ENCODE measurements at regions not wholly inside any gene's neighbourhood (a gene's known extent, or its start where the extent isn't known, plus 50 kb on each side); places are given as distances from the start of the nearest gene placed in this dataset.
"Not testable (repeated sequence)": the region's sequence is repeated elsewhere in the genome, so short reads cannot be mapped to it uniquely, and the experiment has no call there.

- DNase-seq = not testable (repeated sequence)
Observed at GRCh38 chr18:8913606-8914403, 188.7 kb upstream of the NDUFV2 start.

DNA sequence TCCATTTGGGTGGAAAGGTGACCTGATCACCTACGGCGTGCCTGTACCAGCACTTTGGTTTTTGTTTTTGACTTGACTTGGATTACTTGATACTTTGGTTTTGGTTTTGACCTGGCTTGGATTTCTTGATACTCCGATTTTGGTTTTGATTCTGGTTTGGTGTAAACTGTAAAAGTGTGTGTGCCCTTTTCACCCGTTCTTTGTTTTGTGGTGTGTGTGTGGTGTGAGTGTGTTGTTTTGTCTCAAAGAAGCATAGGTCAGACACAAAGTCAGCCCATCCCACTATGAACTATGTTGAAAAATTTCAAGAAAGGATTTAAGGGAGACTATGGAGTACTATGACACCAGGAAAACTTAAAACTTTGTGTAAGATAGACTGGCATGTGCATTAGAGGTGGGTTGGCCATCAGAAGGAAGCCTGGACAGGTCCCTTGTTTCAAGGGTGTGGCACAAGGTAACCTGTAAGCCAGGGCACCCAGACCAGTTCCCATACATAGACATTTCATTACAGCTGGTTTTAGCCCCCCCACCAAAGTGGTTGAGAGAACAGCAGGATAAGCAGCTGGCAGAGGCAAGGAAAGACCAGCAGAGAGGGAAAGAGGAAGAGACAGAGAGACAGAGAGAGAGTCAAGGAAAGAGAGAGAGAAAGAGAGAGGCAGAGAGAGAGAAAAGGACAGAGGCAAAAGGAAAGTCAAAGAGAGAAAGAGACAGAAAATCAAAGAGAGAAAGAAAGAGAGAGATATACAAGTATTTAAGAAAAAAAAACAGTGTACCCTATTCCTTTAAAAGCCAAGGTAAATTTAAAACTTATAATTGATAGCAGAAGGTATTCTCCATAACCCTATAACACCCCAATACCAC, 187.9 kb upstream of the NDUFV2 start:
- not testable (repeated sequence) for DNase-seq

- not testable (repeated sequence) for DNase-seq
Observed at GRCh38 chr18:8920856-8921787, 181.4 kb upstream of the NDUFV2 start.

- no peak for DNase-seq
Observed at GRCh38 chr18:8926464-8926863, 176.0 kb upstream of the NDUFV2 start.

DNA sequence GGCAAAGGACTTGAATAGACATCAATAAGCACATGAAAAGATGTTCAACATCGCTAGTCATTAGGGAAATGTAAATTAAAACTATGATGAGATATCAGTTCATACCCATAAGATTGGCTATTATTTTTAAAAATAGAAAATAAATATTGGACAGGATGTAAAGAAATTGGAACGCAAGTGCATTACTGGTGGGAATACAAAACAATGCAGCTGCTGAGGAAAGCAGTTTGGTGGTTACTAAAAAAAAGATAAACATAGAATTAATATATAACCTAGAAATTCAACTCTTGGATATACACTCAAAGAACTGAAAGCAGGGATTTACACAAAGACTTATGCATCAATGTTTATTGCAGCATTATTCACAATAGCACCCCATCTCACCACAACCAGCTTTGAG, 174.5 kb upstream of the NDUFV2 start:
- DNase-seq = no peak

DNA sequence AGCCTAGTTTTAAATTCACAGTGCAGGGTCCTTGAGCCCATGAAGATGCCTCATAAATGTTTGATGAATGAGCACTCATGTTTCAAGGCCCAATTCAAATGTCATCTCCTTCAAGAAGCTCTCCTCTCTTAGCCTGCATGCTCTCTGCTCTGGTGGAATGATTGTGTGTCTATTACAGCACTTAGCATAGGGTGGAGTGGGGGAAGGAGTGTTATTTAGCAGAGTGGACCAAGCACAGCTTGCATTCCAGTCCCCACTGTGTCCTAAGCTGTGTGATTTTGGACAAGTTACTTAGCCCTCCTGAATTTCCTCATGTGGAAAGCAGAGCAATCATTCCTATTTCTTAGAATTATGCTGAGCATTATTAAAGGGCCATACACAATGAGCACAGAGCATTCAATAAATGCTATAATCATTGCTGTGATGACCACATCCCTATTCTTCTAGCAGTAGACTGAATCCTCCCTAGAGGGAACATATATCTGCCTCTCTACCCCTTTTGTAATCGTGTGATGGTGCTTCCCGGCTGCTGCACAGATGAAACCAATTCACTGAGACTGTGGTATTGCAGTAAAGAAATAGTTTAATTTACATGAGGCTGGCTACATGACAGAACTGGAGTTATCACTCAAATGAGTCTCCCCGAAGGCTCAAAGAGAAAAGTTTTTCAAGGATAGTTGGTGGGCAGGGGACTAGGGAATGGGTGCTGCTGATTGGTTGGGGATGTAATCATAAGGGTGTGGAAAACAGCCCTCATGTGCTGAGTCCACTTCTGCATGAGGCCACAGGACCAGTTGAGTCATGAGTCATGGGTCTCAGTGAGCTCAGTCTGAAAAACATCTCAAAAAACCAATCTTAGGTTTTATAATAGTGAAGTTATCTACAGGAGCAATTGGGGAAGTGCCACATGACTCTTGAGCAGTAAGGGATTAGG, 173.4 kb upstream of the NDUFV2 start:
- DNase-seq = peak; percentile 38 to 86

DNA sequence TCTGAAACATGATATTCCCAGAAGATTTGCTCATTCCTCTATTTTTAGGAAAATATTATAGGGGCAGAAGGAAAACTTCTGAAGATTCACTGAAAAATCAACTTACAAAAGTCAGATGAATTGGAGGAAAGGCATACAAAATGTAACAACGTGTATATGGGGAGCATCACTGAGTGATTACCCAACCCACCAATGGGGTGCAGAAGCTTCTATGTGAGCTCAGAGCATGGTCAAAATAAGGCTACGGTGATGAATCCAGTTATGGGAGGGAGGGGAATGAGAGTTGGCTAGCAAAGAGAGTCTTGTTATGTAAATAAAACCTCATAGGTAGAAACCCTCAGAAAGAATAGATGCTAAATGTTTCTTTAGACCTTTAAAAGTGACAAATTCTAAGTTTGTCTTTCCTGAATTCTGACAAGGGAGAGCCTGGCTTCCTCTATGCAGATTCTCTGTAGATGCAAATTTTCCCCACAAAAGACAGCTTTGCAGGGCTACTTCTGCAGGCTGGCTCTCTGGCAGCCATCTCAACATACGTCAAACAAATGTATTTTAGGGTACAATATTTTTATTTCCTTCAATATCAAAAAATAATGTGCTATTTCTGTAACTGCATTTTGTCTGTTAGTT, 171.4 kb upstream of the NDUFV2 start:
- no peak for DNase-seq

DNA sequence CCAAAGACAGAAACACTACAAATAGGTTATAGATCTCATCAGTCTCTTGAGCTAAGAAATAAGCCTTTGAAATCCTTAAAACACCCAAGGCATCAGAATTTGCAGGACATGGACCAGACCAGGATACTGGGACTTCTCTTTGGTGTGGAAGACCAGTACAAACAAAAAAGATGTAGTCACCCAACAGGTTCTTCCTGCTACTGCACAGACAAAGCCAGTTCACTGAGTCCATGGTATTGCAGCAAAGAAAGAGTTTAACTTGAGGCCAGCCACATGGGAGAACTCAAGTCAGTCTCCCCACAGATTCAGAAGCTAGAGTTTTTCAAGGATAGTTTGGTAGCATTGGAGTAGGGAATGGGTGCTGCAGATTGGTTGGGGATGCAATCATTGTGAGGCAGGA, 169.6 kb upstream of the NDUFV2 start:
- no peak for DNase-seq

GRCh38 chr18:8933714-8934284, 168.7 kb upstream of the NDUFV2 start:
- DNase-seq = peak in 1 of 2 donors; percentile 27

DNA sequence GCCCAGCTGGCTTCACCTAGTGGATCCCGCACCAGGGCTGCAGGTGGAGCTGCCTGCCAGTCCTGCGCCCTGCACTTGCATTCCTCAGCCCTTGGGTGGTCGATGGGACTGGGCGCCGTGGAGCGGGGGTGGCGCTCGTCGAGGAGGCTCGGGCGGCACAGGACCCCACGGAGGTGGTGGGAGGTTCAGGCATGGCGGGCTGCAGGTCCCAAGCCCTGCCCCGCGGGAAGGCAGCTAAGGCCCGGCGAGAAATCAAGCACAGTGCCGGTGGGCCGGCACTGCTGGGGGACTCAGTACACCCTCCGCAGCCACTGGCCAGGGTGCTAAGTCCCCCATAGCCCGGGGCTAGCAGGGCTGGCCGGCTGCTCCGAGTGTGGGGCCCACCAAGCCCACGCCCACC, 167.2 kb upstream of the NDUFV2 start:
- DNase-seq = not testable (repeated sequence)

DNA sequence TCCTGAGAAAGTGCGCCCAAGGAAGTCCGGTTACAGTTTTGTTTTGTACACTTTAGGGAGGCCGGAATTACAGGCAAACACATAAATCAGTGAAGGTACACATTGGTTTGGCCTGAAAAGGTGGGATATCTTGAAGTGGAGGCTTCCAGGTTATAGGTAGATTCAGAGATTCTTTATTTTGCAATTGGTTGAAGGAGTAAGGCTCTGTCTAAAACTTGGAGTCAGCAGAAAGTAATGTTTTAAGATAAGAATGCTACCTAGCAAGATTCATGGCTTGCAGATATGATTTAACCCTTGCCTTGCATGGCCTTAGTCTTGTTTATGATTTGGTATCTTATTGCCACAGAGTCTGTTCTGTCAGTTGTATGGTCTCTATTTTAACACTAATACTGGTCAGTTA, 165.9 kb upstream of the NDUFV2 start:
- no peak for DNase-seq

- DNase-seq = no peak
Observed at GRCh38 chr18:8937160-8938094, 165.1 kb upstream of the NDUFV2 start.

DNA sequence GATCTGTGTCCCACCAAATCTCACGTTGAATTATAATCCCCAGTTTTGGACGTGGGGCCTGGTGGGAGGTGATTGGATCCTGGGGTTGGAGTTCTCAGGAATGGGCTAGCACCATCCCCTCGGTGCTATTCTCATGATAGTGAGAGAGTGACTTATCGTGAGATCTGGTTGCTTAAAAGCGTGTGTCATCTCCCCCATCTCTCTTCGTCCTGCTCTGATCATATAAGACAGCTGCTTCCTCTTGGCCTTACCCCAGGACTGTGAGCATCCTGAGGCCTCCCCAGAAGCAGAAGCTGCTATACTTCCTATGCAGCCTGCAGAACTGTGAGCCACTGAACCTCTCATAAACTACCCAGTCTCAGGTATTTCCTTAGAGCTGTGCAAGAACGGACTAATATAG, 163.7 kb upstream of the NDUFV2 start:
- DNase-seq = peak in 1 of 2 donors; percentile 37

DNA sequence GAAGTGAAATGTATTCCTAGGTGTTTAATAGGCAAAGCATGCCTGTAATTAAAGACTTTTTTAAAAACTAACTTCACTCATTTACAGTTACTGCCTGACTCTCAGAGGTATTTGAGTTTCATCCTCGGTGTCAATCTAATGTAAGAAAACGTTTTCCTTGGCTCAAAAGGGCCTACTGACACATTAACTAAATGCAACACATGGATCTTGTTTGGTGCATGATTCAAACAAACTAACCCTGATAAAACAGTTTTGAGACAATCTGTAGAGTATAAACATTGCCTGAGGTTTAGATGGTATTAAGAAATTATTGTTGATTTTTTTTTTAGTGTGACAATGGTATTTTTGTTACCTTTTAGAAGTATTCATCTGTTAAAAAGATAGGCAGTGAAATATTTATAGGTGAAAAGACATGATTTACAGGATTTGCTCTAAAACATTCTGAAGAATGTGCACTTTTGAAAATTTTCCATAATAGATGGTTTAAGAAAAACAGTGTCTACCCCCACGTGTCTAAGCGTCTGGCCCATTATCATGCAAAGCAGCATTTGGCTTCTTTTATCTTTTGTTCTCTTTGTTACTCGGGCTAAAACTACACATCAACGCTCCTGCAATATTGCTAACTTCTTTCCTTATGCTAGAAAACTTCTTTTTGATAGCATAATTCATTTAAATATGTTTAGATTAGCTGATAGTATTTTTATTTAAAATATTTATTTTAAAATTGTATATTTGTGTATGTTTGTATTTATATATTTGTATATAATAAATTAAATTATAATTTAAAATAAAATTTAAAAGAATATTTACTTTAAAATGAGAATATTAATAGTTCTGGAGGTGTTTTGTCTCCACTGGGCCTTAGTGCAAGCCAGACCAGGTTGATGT, 160.2 kb upstream of the NDUFV2 start:
- DNase-seq = no peak

DNA sequence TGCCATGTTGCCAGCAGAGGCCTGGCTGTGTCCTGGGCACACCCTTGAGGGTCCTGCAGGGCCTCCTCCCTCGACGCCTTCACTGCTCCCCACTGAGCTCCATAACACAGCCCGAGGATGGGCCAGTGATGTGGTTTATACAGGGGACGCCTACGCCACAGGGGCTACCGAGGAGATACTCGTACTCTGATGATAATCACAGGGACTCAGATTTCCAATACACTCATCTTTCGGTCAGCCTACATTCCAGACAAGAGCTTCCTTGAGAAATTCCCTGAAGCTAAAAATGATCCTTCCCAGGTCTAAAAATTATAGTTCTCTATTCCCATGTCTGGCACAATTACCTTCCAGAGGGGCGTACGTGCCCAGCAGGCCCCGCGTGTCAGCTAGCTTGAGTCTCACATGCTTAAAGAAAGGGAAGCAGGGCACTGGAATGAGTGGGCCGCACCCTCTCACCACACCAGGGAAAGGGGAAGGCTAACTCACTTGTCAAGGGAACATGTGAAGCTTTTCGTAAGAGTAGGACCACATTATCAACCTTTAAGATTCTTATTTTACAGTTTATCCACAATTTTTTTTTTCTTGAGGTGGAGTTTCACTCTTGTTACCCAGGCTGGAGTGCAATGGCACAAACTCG, 159.5 kb upstream of the NDUFV2 start:
- peak; percentile 68 to 86 for DNase-seq

DNA sequence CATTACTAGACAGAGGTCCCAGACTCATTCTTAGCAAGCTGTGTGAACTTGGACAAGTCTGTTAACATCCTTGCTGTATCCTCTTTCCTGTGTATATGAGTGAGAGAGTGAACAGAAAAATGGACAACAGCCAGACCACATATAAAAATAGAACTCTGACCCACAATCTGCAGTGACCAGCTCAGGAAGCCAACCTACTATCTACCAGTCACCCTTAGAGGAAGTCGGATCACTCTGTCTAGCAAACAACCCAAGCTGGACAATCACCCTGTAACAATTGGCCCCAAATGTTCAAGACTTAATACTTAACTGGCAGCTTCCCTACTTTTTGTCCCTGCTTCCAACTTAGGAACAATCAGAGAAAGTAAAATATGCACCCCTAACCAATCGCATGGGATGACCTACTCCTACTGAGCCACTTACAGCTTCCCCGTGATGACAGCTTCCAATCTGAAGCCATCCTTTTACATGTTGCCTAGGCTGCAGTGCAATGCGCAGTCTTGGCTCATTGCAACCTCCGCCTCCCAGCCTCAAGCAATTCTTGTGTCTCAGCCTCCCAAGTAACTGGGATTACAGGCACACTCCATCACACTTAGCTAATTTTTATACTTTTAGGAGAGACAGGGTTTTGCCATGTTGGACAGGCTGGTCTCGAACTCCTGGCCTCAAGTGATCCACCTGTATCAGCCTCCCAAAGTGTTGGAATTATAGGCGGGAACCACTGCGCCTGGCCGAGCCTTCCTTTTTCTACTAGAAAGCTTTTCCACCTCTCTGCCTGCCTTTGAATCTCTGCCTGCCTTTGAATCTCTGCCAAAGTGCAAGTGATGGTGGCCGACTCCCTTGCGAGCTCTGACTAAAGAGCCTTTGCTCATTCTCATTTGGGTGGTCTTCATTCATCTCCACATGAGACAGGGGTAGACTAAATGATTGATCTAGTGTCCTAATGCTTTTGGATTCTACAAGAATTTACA, 158.3 kb upstream of the NDUFV2 start:
- DNase-seq = peak; percentile 35 to 38

DNA sequence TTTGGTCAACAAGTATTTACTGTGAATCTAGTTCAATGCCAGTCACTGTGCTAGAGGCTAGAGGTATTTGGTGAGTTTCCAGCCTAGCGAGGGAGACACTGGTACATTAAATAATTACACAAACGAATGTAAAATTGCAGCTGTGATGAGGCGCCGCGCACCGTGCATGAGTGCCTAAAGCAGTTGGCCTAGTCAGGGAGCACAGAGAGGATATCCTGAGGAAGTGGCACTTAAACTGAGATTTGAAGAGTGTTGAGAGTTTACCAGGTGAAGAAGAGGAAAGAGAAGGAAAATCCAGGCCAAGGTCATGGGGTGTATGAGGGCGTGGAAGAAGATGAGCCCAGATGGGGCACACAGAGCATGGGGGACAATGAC, 157.6 kb upstream of the NDUFV2 start:
- DNase-seq = no peak
